HG02852 (cell line): ENCODE measurements at regions not wholly inside any gene's neighbourhood (a gene's known extent, or its start where the extent isn't known, plus 50 kb on each side); places are given as distances from the start of the nearest gene placed in this dataset.

Experiments used
- ATAC-seq: cut with Tn5 transposase; IDR thresholded peaks from one replicate; pipeline ENCODE4 v1.9.1; 2021; ENCODE audit warnings: mild to moderate bottlenecking, moderate library complexity; ENCODE audit not compliant: unreplicated experiment

GRCh38 chr7:135831455-135832195 lies 83.0 kb upstream of the FAM180A start:
- ATAC-seq = no peak

GRCh38 chr7:135828604-135829003 lies 80.0 kb upstream of the FAM180A start:
- no peak for ATAC-seq

DNA sequence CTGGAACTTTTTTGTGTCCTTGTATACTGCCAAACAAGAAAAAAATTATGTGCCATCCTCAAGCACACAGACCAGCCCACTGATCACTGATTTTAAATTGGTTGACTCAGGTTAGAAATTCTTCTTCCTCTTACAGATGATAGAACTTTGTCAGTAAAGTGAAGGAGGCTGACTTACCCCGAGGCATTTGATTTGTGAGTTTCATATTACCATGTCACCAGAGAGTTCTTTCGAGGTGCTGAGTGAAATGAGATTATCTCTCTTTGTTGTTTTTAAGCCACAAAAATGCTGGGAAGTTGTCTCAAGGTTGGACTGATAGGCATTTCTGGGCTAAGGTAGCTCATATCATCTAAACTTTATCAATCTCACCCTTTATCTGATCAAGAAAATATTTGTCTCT lies 78.8 kb upstream of the FAM180A start:
- no peak for ATAC-seq

DNA sequence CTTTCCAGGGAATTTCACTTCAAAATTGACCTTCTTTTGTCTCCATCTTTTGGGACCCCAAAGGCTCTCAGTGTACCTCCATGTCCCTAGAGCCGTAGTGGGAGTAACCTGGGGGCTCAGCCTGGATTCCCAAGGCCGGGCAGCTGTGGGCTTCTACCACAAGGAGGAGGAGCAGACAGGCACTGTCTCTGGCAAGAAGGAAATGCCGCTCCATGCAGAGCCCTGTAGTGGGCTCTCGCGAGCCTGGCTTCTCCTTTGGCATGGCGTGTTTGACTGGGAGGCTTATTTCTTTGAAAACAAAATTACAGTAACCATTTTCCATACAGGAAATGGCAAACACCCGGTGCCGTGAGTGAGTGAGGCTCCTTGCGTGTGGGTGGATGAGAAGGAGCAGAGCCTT lies 76.8 kb upstream of the FAM180A start:
- ATAC-seq = no peak

GRCh38 chr7:135822376-135822775 lies 73.8 kb upstream of the FAM180A start:
- ATAC-seq = no peak

- ATAC-seq = no peak
These were observed 69.0 kb upstream of the FAM180A start for GRCh38 chr7:135817583-135817982.

- no peak for ATAC-seq
These were observed 66.4 kb upstream of the FAM180A start for GRCh38 chr7:135815033-135815432.

- ATAC-seq = no peak
These were observed 63.5 kb upstream of the FAM180A start for GRCh38 chr7:135812148-135812547.

DNA sequence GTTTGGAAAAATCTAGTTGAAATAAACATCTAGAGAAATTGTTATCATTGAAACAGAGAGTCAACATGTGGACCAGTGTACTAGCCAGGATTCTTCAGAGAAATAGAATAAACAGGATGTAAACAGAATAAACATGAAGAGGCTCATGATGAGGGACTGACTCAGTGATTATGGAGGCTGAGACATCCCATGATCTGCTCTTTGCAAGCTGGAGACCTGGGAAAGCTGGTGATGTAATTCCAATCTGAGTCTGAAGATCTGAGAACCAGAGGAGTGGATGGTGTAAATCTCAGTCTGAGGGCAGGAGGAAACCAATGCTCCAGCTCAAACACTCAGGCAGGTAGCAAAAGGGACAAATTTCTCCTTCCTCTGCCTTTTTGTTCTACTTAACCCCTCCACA lies 62.9 kb upstream of the FAM180A start:
- ATAC-seq = no peak

GRCh38 chr7:135808206-135808605 lies 59.6 kb upstream of the FAM180A start:
- no peak for ATAC-seq

- ATAC-seq = no peak
These were observed 54.5 kb upstream of the FAM180A start for GRCh38 chr7:135803143-135803542.

GRCh38 chr7:135802697-135803096 lies 54.1 kb upstream of the FAM180A start:
- no peak for ATAC-seq

GRCh38 chr7:135801877-135802276 lies 53.3 kb upstream of the FAM180A start:
- ATAC-seq = no peak

DNA sequence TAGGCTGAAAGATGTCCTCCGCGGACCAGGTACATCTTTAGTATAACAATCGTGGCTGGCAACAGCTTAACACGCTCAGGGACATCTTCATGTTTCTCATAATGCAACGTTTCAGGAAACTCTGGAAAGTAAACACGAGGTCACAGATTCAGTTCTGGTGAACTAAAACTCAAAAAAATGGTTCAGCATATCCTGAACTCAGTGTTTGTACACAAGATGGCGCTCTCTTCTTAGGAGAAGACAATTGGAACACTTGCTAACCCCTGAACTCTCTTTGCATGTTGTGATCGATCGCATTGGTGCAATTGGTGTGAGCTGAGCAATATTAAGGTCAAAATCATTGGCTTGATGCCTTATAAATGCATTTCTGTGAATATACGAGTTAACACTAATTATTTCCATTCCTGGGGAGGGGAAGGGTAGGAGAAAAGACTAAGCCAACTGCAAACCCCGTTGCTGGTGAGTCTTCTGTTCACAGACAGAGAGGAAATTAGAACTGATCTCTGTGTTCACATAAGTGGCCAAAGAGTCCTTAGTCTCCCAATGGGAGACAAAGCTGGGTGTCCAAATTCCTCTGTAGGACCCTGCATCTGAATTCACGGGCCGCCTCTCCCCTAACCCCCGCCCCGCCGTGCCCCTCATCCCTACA lies 52.6 kb upstream of the FAM180A start:
- ATAC-seq = peak; percentile 68

- no peak for ATAC-seq
These were observed 51.9 kb upstream of the FAM180A start for GRCh38 chr7:135800560-135800959.

DNA sequence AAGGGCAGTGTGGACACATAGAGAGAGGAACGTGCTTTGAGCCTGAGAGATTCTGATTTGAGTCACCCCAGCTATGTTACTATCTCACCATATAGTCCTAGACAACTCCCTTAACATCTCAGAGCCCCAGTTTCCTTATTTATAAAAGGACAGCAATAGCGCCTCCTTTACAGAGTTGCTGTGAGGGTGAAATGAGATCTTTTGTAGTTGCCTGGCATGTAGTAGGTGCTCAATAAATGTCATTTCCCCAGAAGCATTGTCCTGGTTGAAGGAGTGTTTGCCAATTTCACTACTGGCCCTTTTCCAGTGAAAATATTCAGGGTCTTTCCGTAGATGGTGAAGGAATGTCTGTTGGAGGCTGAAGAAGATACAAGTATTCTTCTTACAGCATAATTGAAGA lies 51.3 kb upstream of the FAM180A start:
- ATAC-seq = no peak
